Adipocyte (in vitro differentiated cells): ENCODE measurements at regions not wholly inside any gene's neighbourhood (a gene's known extent, or its start where the extent isn't known, plus 50 kb on each side); places are given as distances from the start of the nearest gene placed in this dataset.

Experiments used
- DNase-seq: peaks from one replicate; pipeline ENCODE4 v3.0.0-alpha.2; 2015; ENCODE audit warnings: low read depth
- H3K27me3 ChIP-seq: replicated peaks from 2 replicates; pipeline ENCODE4 v1.7.0; 2013; ENCODE audit warnings: mild to moderate bottlenecking, low read length, moderate library complexity; ENCODE audit not compliant: control insufficient read depth, insufficient read depth
- H3K36me3 ChIP-seq: 2 replicates; pipeline ENCODE4 v1.7.0; 2013; ENCODE audit warnings: low read length, mild to moderate bottlenecking, moderate library complexity; ENCODE audit not compliant: control insufficient read depth, insufficient read depth, severe bottlenecking
- H3K4me1 ChIP-seq: 2 replicates; pipeline ENCODE4 v1.7.0; 2013; ENCODE audit warnings: mild to moderate bottlenecking, low read length, moderate library complexity; ENCODE audit not compliant: control insufficient read depth, insufficient read depth
- H3K4me3 ChIP-seq: 2 replicates; pipeline ENCODE4 v1.7.0; 2013; ENCODE audit warnings: mild to moderate bottlenecking, low read length, moderate library complexity
- H3K9ac ChIP-seq: 2 replicates; pipeline ENCODE4 v1.7.0; 2013; ENCODE audit warnings: mild to moderate bottlenecking, low read length, moderate library complexity
- H3K9me3 ChIP-seq: 2 replicates; pipeline ENCODE4 v1.7.0; 2013; ENCODE audit warnings: mild to moderate bottlenecking, low read length, moderate library complexity; ENCODE audit not compliant: control insufficient read depth

DNA sequence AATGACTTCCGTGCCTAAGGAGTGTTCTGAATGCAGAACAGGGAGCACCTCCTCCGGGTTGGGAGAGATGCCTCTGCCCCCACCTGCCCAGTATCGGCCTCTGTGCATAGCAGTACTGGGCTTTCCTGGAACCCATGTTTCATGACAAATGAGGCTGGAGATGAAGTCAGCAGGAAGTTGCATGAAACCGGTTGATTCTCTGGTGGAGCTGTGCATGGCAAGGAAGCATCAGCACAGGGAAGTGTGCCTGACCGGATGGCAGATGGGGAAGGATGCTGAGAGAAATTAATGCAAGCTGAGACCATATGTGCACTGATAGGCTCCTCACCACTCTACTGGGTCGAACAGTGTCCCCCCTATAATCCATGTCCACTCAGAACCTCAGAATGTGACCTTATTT is 155.5 kb downstream of the CDH26 start:
- H3K27me3 ChIP-seq: peaks cover 26% of the 10 kb centered on the region
- no peak for DNase-seq
- no peak overlapping the region for H3K9ac ChIP-seq
- no peak overlapping the region for H3K4me3 ChIP-seq
- peaks cover 32% of the 10 kb centered on the region for H3K4me1 ChIP-seq
- no peaks in the 10 kb centered on the region for H3K9me3 ChIP-seq
- no peaks in the 10 kb centered on the region for H3K36me3 ChIP-seq

DNA sequence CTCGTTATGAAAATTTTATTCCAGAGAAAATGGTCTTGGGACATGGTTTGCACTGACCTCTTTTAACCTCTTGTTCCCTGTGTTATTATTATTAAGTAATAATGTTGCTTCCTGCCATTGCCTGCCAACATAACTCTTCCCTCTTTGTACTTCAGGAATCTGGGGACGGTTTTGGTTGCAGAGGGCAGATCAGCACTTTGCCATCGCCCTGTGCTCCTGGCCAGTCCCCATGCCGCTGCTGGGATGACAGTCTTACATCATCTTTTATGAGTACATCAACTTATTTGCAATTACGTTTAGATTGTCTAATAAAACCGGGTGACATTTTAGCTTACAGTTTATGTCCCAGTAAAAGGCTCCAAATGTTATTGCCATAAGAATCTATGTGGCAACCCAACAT is 157.2 kb downstream of the CDH26 start:
- Histone ChIP-seq H3K27me3 (peaks cover 31% of the 10 kb centered on the region), H3K9ac (no peak overlapping the region), H3K36me3 (no peaks in the 10 kb centered on the region), H3K9me3 (no peaks in the 10 kb centered on the region), H3K4me3 (no peak overlapping the region), H3K4me1 (peaks cover 32% of the 10 kb centered on the region)
- DNase-seq: no peak

DNA sequence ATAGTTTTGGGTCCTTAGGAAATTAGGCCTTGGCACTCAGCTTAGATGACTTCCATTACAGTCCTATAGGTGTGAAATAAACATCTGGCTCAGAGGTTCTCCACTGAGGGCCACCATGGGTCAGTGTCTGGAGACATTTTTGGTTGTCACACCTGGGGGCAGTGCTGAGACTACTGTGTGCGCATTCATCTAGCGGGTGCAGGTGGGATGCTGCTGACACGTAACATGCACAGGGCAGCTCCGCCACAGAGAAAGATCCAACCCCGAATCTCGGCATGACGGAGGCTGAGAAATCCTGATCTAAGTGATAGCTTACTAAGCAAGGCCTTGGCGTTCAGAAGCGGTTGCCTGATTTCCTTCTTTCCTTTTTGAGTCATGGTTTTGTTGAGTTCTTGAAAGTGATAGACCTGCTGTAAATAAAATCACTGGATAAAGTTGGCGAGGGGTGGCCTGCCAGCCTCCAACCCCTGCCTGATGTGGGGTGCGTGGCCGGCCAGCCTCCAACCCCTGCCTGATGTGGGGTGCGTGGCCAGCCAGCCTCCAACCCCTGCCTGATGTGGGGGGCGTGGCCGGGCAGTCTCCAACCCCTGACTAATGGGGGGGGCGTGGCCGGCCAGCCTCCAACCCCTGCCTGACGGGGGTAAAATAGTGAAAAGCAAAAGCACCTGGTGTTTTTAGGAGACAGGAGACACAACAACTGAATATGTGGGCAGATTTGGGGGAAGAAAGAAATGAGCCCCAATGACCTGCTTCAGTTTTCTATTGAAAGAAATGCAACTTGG is 158.1 kb downstream of the CDH26 start:
- no peaks in the 10 kb centered on the region for H3K9me3 ChIP-seq
- no peaks in the 10 kb centered on the region for H3K36me3 ChIP-seq
- peaks cover 33% of the 10 kb centered on the region for H3K27me3 ChIP-seq
- peak overlapping the region; percentile 49 for H3K4me3 ChIP-seq
- no peak for DNase-seq
- H3K4me1 ChIP-seq: peaks cover 32% of the 10 kb centered on the region
- H3K9ac ChIP-seq: peak overlapping the region; percentile 22

DNA sequence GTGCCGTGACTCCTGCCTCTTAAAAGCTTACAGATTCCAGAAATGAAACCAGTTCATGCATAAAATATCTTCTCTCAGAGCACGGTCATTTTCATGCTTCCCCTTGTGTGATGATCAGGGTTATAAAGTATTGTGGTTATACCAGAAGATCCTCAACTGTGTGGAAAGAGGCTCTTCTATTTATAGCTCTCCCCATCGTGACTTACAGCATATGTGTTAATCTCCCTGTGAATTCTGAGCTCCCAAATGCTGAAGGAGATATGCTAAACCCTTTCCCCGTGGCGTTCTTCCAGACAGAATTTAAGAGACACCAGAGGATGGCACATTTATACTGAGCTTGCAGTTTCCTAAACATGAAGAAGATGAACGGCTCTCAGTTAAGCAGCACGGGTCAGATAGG is 158.8 kb downstream of the CDH26 start:
- no peaks in the 10 kb centered on the region for H3K36me3 ChIP-seq
- H3K4me1 ChIP-seq: peaks cover 32% of the 10 kb centered on the region
- peaks cover 37% of the 10 kb centered on the region for H3K27me3 ChIP-seq
- DNase-seq: peak; percentile 14
- H3K4me3 ChIP-seq: peak overlapping the region; percentile 49
- no peaks in the 10 kb centered on the region for H3K9me3 ChIP-seq
- H3K9ac ChIP-seq: peak overlapping the region; percentile 22

DNA sequence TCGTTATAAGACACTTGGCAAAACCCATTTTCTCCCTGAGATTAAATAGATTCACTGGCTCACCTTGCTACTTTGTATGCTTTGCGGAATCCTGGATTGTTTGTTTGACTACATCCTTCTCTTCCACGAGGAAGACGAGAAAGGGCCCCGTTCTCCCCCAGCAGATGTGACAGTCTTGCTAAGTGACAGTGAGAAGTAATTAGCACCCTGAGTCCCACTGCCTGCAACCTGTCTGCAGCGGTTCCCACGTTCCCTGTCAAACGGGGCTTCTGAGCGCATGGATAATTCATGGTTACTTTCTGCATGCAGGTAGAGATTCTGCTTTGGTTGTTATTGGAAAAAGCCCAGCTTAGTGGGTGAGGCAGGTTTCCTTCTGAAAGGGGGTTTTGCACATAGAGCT is 163.7 kb downstream of the CDH26 start:
- H3K9me3 ChIP-seq: no peaks in the 10 kb centered on the region
- DNase-seq: no peak
- no peaks in the 10 kb centered on the region for H3K36me3 ChIP-seq
- H3K4me3 ChIP-seq: no peak overlapping the region
- H3K9ac ChIP-seq: no peak overlapping the region
- H3K4me1 ChIP-seq: peaks cover 10% of the 10 kb centered on the region
- peaks cover 53% of the 10 kb centered on the region for H3K27me3 ChIP-seq

DNA sequence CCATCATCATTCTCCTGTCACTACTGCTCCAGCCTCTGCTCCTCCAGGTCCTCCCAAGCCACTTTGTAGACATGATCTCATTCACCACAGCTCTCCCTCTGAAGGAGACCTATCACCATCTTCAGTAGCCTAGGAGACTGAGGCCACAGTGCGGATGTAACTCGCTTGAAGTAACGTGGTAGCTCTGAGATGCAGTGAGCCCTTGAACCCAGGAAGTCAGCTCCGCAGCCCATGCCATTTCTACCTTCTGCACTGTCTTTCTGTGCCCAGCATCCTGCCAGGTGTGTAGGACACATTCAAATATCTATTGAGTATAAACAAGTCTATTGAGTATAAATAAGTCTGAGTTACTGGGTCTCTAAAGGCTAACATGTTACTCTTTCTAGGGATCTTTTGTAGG is 164.4 kb downstream of the CDH26 start:
- no peak for DNase-seq
- H3K9ac ChIP-seq: no peak overlapping the region
- H3K4me1 ChIP-seq: peaks cover 2% of the 10 kb centered on the region
- H3K9me3 ChIP-seq: no peaks in the 10 kb centered on the region
- H3K4me3 ChIP-seq: no peak overlapping the region
- H3K36me3 ChIP-seq: no peaks in the 10 kb centered on the region
- peaks cover 55% of the 10 kb centered on the region for H3K27me3 ChIP-seq

DNA sequence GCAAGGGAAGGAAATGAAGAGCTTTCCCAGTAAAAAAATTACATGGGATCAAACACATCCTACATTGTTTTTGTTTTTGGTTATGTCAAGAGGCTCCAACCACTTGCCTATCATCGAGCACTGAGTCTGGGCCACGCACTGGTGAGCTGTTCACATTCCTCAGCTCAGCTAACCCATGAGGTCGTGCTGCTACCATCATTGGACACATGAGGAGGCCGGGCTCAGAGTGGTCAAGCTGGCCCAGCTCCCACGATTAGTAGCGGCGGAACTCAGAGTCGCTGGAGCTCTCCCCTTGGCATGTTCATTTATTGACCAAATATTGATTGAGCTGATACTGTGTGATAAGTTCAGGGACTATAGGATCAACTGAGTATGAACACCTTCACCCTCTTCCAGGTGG is 164.9 kb downstream of the CDH26 start:
- no peak overlapping the region for H3K9ac ChIP-seq
- no peaks in the 10 kb centered on the region for H3K36me3 ChIP-seq
- H3K27me3 ChIP-seq: peaks cover 55% of the 10 kb centered on the region
- H3K4me1 ChIP-seq: no peaks in the 10 kb centered on the region
- no peak for DNase-seq
- no peak overlapping the region for H3K4me3 ChIP-seq
- H3K9me3 ChIP-seq: no peaks in the 10 kb centered on the region

DNA sequence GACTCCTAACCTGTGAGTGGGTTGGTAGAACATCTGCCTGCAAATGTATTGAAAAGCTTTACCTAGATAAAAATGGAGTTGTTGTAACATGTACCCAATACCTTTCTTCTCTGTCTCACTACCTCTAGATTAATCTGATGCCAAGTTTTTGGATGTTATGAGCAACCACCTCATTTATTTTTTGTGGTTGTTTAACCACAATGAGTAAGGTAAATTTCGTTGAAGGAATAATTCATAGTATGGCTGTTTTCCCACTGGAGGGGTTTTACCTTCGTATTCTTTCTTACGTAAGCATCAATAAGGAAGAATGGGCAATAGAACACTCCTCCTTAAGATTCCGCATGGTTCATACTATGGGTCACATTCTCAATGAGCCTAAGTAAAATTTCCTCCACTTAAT is 165.4 kb downstream of the CDH26 start:
- Histone ChIP-seq H3K9me3 (no peaks in the 10 kb centered on the region), H3K4me3 (no peak overlapping the region), H3K27me3 (peaks cover 56% of the 10 kb centered on the region), H3K4me1 (no peaks in the 10 kb centered on the region), H3K36me3 (no peaks in the 10 kb centered on the region), H3K9ac (no peak overlapping the region)
- no peak for DNase-seq

DNA sequence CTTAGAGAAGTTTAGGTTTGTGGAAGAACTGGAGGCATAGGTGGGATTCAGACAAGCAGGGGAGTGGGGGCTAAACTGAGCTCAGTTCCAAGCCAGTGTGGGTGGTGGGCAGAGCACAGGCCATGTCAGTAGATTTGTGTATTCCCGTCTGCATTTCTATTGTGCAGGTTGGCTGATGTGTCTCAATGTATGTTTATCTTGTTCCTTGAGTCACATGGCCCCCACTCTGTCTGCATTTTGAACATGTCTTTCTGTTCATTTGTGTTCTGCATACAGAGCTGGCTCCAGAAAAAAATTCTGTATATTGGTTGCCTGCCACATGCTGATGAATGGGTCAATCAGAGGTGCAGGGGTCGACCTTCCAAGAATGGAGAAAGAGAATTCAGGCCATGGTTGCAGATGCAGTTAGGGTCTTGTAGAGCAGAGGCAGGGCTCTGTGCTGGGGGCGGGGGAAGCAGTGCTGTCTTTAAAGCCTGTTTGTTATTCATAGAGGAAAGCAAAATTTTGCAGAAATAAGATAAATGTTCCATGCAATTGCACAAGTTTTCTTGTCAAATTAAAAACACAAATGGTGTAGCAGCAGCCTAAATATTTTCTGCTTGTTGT is 166.7 kb downstream of the CDH26 start:
- no peaks in the 10 kb centered on the region for H3K36me3 ChIP-seq
- H3K9me3 ChIP-seq: no peaks in the 10 kb centered on the region
- no peak overlapping the region for H3K4me3 ChIP-seq
- H3K9ac ChIP-seq: no peak overlapping the region
- no peaks in the 10 kb centered on the region for H3K4me1 ChIP-seq
- H3K27me3 ChIP-seq: peaks cover 57% of the 10 kb centered on the region
- DNase-seq: no peak

DNA sequence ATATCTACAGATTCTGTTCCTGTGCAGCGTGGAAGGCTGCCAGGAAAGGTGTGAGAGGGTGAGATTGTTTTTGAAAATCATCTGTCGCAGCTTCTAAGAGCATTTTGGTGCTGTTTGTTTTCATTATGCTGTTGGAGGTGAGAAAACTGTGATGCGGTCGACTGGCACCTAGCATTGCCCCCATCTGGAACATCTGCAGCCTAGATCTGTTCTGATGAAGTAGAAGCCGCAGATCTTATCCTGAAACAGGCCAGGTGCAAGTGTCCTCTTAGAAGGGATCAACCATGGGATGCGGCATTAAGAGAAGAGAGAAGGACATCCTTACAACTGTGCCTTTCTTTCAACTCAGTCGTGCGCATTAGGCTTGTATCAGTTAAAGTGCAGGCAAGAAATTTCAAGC is 167.3 kb downstream of the CDH26 start:
- H3K9me3 ChIP-seq: no peaks in the 10 kb centered on the region
- no peak overlapping the region for H3K9ac ChIP-seq
- no peaks in the 10 kb centered on the region for H3K36me3 ChIP-seq
- no peak for DNase-seq
- H3K4me1 ChIP-seq: no peaks in the 10 kb centered on the region
- H3K27me3 ChIP-seq: peaks cover 57% of the 10 kb centered on the region
- H3K4me3 ChIP-seq: no peak overlapping the region

DNA sequence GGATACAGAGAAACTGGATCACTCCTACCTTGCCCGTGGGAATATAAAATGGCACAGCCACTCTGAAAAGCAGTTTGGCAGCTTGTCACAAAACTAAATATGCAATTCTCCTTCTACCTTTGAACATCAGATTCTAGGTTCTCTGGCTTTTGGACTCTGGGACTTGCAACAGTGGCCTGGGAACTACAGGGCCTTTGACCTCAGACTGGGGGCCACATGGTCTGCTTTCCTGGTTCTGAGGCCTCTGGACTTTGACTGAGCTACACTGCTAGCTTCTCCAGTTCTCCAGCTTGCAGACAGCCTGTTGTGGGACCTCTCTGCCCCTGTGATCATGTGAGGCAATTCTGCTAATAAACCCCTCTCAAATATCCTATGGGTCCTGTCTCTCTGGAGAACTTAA is 168.8 kb downstream of the CDH26 start:
- H3K9me3 ChIP-seq: no peaks in the 10 kb centered on the region
- H3K4me3 ChIP-seq: no peak overlapping the region
- H3K4me1 ChIP-seq: no peaks in the 10 kb centered on the region
- H3K27me3 ChIP-seq: peaks cover 49% of the 10 kb centered on the region
- no peaks in the 10 kb centered on the region for H3K36me3 ChIP-seq
- no peak overlapping the region for H3K9ac ChIP-seq
- DNase-seq: no peak
